WTC11 (cell line): ENCODE measurements at regions not wholly inside any gene's neighbourhood (a gene's known extent, or its start where the extent isn't known, plus 50 kb on each side); places are given as distances from the start of the nearest gene placed in this dataset.
A peak's percentile ranks its signal among the peaks of the same experiment; 100 is the strongest.

Experiments
- TF ChIP-seq, protein P1 (sequence below): sonication (generic); formaldehyde crosslinking; IDR thresholded peaks from 2 replicates; pipeline ENCODE4 v1.8.1; 2022; ENCODE audit warnings: low read depth, missing genetic modification reagents, borderline replicate concordance
- TF ChIP-seq, protein P2 (sequence below): fragments of 200-600 bp; IDR thresholded peaks from 2 replicates; pipeline ENCODE4 v1.8.0; 2022; ENCODE audit warnings: antibody characterized with exemption

DNA sequence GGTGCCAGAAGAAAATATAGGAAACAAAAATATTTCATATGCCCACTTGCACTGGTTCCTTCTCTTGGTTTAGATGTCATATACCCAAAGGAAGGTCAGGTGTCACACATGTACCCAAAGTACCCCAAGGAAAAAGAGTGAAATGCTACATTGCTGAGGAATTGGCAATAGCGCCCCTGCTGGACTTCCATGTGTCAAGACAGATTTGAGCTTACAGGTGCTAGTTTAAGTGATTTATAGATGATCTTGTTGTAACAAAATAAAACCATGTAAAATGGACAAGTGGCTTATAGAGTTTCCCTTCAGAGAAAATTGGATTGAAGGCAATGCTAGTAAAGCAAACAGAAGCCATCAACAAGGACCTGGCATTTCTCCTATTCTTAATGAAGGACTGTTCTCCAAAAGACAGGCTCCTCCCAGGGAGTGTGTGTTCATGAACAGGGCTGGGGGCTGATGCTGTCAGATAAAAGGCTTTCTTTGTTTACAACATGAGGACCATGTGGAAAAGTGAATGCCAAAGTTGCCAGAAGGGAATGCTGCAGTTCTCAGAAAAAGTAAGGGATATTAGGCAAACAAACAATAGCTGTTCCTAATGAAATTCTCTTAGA is 64.3 kb upstream of the PAK5 start:
- TF ChIP-seq, protein P1, sequence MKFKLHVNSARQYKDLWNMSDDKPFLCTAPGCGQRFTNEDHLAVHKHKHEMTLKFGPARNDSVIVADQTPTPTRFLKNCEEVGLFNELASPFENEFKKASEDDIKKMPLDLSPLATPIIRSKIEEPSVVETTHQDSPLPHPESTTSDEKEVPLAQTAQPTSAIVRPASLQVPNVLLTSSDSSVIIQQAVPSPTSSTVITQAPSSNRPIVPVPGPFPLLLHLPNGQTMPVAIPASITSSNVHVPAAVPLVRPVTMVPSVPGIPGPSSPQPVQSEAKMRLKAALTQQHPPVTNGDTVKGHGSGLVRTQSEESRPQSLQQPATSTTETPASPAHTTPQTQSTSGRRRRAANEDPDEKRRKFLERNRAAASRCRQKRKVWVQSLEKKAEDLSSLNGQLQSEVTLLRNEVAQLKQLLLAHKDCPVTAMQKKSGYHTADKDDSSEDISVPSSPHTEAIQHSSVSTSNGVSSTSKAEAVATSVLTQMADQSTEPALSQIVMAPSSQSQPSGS: no peak
- TF ChIP-seq, protein P2, sequence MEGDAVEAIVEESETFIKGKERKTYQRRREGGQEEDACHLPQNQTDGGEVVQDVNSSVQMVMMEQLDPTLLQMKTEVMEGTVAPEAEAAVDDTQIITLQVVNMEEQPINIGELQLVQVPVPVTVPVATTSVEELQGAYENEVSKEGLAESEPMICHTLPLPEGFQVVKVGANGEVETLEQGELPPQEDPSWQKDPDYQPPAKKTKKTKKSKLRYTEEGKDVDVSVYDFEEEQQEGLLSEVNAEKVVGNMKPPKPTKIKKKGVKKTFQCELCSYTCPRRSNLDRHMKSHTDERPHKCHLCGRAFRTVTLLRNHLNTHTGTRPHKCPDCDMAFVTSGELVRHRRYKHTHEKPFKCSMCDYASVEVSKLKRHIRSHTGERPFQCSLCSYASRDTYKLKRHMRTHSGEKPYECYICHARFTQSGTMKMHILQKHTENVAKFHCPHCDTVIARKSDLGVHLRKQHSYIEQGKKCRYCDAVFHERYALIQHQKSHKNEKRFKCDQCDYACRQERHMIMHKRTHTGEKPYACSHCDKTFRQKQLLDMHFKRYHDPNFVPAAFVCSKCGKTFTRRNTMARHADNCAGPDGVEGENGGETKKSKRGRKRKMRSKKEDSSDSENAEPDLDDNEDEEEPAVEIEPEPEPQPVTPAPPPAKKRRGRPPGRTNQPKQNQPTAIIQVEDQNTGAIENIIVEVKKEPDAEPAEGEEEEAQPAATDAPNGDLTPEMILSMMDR: peak; percentile 59
